Uterus (tissue), 2 donors: ENCODE measurements at regions not wholly inside any gene's neighbourhood (a gene's known extent, or its start where the extent isn't known, plus 50 kb on each side); places are given as distances from the start of the nearest gene placed in this dataset.

Experiments used
- POLR2A ChIP-seq, 2 donors: fragments of 450-650 bp; IDR thresholded peaks; one replicate each; pipeline ENCODE4 v1.6.1; 2016; ENCODE audit warnings: antibody characterized with exemption in 2 of 2, mild to moderate bottlenecking in 1 of 2, moderate library complexity in 1 of 2
- TF ChIP-seq, protein P1 (sequence below), 4 experiments: fragments of 200-600 bp in 2 of 4; fragments of 450-650 bp in 2 of 4; sonication (generic) in 2 of 4; IDR thresholded peaks; one replicate each; pipeline ENCODE4 v1.5.1; 2016 to 2019; ENCODE audit warnings: antibody characterized with exemption in 4 of 4, mild to moderate bottlenecking in 2 of 4, moderate library complexity in 1 of 4

DNA sequence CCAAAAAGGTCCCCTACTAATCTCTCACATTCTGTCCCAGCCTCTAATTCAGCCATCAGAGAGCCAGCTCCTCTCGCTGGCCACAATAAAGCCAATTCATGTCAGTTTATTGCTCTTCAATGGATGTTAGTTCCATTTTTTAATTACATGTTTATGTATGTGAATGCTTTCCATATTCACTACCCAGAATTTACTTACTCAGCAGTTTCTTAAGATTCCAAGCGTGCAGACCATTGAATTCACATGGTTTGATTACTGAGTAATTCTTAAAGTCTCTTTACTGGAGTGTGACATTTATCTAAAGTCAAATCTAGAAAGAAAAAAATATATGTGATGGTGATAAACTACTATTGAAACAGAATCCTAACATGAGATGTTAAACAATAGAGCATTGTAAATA is 102.2 kb downstream of the LLPH start:
- TF ChIP-seq, protein P1, sequence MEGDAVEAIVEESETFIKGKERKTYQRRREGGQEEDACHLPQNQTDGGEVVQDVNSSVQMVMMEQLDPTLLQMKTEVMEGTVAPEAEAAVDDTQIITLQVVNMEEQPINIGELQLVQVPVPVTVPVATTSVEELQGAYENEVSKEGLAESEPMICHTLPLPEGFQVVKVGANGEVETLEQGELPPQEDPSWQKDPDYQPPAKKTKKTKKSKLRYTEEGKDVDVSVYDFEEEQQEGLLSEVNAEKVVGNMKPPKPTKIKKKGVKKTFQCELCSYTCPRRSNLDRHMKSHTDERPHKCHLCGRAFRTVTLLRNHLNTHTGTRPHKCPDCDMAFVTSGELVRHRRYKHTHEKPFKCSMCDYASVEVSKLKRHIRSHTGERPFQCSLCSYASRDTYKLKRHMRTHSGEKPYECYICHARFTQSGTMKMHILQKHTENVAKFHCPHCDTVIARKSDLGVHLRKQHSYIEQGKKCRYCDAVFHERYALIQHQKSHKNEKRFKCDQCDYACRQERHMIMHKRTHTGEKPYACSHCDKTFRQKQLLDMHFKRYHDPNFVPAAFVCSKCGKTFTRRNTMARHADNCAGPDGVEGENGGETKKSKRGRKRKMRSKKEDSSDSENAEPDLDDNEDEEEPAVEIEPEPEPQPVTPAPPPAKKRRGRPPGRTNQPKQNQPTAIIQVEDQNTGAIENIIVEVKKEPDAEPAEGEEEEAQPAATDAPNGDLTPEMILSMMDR (IDR thresholded peaks at IDR 0.05) = no peak
- no peak for TF ChIP-seq POLR2A (IDR thresholded peaks at IDR 0.05)
